Common myeloid progenitor, CD34-positive (primary cell): ENCODE measurements at regions not wholly inside any gene's neighbourhood (a gene's known extent, or its start where the extent isn't known, plus 50 kb on each side); places are given as distances from the start of the nearest gene placed in this dataset.

Source experiments
- CTCF ChIA-PET: fragments of 350-600 bp; sonication (Branson Sonifier 250); formaldehyde crosslinking; loops from one replicate; lab custom pipeline; 2021; ENCODE audit warnings: antibody characterized with exemption; lab: Charles Lee
- POLR2A ChIA-PET: fragments of 350-600 bp; sonication (Branson Sonifier 250); formaldehyde crosslinking; loops from one replicate; lab custom pipeline; 2021; ENCODE audit warnings: antibody characterized with exemption; lab: Charles Lee
- DNase-seq, 3 donors: peaks; one replicate each; pipeline versions ENCODE4 v3.0.0 to v3.0.0-alpha.2; 2013
- H3K27ac ChIP-seq, 2 experiments: 1 replicate in 1 of 2; 2 replicates in 1 of 2; pipeline ENCODE4 v1.7.0; 2013; ENCODE audit warnings: inconsistent platforms in 2 of 2, low read length in 2 of 2, mild to moderate bottlenecking in 2 of 2, low read depth in 1 of 2, moderate library complexity in 1 of 2; ENCODE audit not compliant: severe bottlenecking in 2 of 2, insufficient read depth in 1 of 2, poor library complexity in 1 of 2
- H3K27me3 ChIP-seq, 5 experiments: replicated peaks in 2 of 5; 1 replicate in 3 of 5; 2 replicates in 2 of 5; pipeline versions ENCODE4 v1.6.1 to v1.7.0; 2013; ENCODE audit warnings: low read length in 4 of 5, mild to moderate bottlenecking in 2 of 5, moderate library complexity in 2 of 5, inconsistent platforms in 1 of 5; ENCODE audit not compliant: insufficient read depth in 5 of 5, control insufficient read depth in 4 of 5
- H3K36me3 ChIP-seq, 4 experiments: 1 replicate in 2 of 4; 2 replicates in 2 of 4; pipeline versions ENCODE4 v1.6.1 to v1.7.0; 2013; ENCODE audit warnings: low read length in 3 of 4, control low read depth in 1 of 4, mild to moderate bottlenecking in 1 of 4; ENCODE audit not compliant: control insufficient read depth in 4 of 4, insufficient read depth in 4 of 4
- H3K4me1 ChIP-seq, 4 experiments: 1 replicate in 3 of 4; 2 replicates in 1 of 4; pipeline versions ENCODE4 v1.6.1 to v1.7.1; 2013; ENCODE audit warnings: low read length in 3 of 4, mild to moderate bottlenecking in 3 of 4, control low read depth in 1 of 4, inconsistent platforms in 1 of 4, moderate library complexity in 1 of 4; ENCODE audit not compliant: control insufficient read depth in 4 of 4, insufficient read depth in 4 of 4; ENCODE audit errors: control extremely low read depth in 1 of 4
- H3K4me3 ChIP-seq, 7 experiments: 1 replicate in 4 of 7; 2 replicates in 3 of 7; pipeline versions ENCODE4 v1.5.1 to v1.7.0; 2013; ENCODE audit warnings: mild to moderate bottlenecking in 7 of 7, low read length in 6 of 7, moderate library complexity in 6 of 7, inconsistent platforms in 2 of 7, low read depth in 2 of 7, control low read depth in 1 of 7; ENCODE audit not compliant: insufficient read depth in 4 of 7, control insufficient read depth in 1 of 7; ENCODE audit errors: extremely low read depth in 1 of 7
- H3K9me3 ChIP-seq, 5 experiments: 1 replicate in 4 of 5; 2 replicates in 1 of 5; pipeline versions ENCODE4 v1.6.1 to v1.7.1; 2013; ENCODE audit warnings: low read length in 4 of 5, mild to moderate bottlenecking in 2 of 5, inconsistent platforms in 1 of 5, low read depth in 1 of 5, moderate library complexity in 1 of 5; ENCODE audit not compliant: control insufficient read depth in 4 of 5, insufficient read depth in 2 of 5; ENCODE audit errors: control extremely low read depth in 1 of 5
- WGBS: methylation state at CpG from one replicate; pipeline ENCODE4 v1.1.5; 2013; ENCODE audit not compliant: insufficient coverage; 5-methylcytosine and 5-hydroxymethylcytosine counted together

DNA sequence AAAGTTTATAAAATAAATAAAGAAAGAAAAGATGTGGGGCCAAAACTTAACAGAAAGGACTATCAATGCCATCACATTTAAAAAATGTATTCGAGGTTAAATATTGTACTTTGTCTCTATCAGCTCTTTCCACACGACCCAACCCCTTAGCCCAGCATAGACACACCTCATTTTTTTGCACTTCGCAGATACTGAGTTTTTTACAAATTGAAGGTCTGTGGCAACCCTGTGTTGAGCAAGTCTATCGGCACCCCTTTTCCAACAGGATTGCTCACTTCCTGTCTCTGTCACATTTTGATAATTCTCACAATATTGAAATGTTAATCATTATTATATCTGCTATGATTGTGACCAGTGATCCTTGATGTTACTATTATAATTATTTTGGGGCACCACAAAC lies 151.6 kb upstream of the TBX20 start:
- no peaks in the 10 kb centered on the region for H3K4me1 ChIP-seq
- WGBS: 93% methylated on average over 3 of the region's 4 CpGs
- POLR2A ChIA-PET: no interaction called here

DNA sequence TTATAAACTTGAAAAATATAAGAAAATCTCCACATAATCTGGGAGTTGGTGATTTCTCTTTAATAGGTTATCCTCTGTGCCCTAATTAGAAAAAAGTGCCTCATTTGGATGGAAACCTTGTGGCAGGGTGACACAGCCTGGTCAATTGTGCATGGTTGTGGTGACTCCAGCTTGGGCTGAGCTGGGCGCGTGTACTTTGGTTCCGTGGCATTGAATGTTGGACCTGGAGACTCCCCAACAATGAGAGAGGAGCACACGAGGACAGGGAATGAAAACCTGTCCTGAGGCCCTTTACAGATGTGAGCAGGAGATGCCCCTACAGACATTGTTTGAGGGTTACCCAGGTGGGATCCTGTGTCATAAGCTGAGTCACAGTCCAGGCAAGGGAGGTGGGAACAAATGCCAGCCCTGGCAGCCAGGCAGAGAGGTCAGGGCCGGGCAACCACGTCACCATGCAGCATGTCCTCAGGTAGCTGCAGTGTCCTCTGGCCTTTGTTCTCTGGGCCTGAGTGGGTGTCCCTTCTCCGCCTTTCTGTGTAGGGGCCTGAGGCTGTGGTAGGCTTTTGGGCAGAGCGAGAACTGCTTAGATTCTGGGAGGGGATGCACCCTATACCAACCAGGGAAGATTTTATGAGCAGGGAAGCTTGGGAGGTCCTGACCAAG lies 147.4 kb upstream of the TBX20 start:
- POLR2A ChIA-PET: no interaction called here
- WGBS: 99% methylated on average over 7 of the region's 8 CpGs
- CTCF ChIA-PET: no interaction called here
- Histone ChIP-seq H3K9me3 (peaks cover 0 to 3% (median 0%) of the 10 kb centered on the region in 5 experiments), H3K27me3 (peaks cover 0 to 3% (median 0%) of the 10 kb centered on the region in 5 experiments), H3K36me3 (no peaks in the 10 kb centered on the region), H3K4me3 (no peak overlapping the region), H3K27ac (no peak overlapping the region), H3K4me1 (no peaks in the 10 kb centered on the region)
- no peak for DNase-seq

More for the DNA sequence above, 151.6 kb upstream of the TBX20 start:
- peaks cover 0 to 6% (median 2%) of the 10 kb centered on the region in 5 experiments for H3K27me3 ChIP-seq
- no peak for DNase-seq
- H3K36me3 ChIP-seq: no peaks in the 10 kb centered on the region
- H3K27ac ChIP-seq: no peak overlapping the region
- peaks cover 0 to 3% (median 0%) of the 10 kb centered on the region in 5 experiments for H3K9me3 ChIP-seq
- H3K4me3 ChIP-seq: no peak overlapping the region
- CTCF ChIA-PET: no interaction called here

DNA sequence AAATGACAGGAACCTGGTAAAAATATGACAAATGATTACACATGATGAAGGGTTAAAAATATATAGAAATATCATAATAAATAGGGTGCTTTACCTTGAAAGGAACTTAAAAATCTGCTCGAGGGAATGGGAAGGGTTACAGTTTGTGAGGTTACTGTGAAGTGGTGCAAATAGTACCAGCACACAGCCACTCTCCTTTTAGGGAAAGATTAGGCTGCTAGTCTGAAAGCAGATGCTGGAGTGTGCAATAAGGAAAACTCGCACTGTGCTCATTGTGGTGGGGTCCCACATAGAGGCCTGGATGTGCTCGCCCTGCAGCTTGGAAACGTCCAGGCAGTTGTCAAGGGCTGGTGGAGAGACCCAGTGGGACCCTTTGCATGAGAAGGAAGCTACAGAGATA lies 145.9 kb upstream of the TBX20 start:
- WGBS: 100% methylated on average over 4 of the region's 4 CpGs
- no peaks in the 10 kb centered on the region for H3K4me1 ChIP-seq
- no peaks in the 10 kb centered on the region for H3K36me3 ChIP-seq
- H3K4me3 ChIP-seq: no peak overlapping the region
- H3K9me3 ChIP-seq: peaks cover 0 to 3% (median 0%) of the 10 kb centered on the region in 5 experiments
- ChIA-PET POLR2A (no interaction called here), CTCF (no interaction called here)
- H3K27ac ChIP-seq: no peak overlapping the region
- H3K27me3 ChIP-seq: peaks cover 0 to 3% (median 0%) of the 10 kb centered on the region in 5 experiments
- no peak for DNase-seq

DNA sequence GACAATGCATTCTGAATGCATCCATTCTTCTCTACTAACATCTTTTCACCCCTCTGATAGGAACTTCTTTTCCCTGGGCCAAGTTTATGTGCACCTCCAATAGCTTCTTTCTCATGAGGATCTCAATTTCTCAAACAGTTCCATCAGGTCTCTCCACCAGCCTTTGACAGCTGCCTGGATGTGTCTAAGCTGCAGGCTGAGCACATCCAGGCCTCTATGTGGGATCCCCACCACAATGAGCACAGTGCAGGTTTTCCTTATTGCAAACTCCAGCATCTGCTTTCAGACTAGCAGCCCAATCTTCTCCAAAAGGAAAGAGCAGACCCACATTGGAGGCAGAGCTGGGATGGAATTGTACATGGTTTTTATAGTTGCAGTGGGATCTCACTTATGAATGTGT lies 145.3 kb upstream of the TBX20 start:
- peaks cover 0 to 3% (median 0%) of the 10 kb centered on the region in 5 experiments for H3K9me3 ChIP-seq
- ChIA-PET CTCF (no interaction called here), POLR2A (no interaction called here)
- DNase-seq: no peak
- H3K4me3 ChIP-seq: no peak overlapping the region
- H3K36me3 ChIP-seq: no peaks in the 10 kb centered on the region
- no peaks in the 10 kb centered on the region for H3K4me1 ChIP-seq
- H3K27me3 ChIP-seq: no peaks in the 10 kb centered on the region
- H3K27ac ChIP-seq: no peak overlapping the region

DNA sequence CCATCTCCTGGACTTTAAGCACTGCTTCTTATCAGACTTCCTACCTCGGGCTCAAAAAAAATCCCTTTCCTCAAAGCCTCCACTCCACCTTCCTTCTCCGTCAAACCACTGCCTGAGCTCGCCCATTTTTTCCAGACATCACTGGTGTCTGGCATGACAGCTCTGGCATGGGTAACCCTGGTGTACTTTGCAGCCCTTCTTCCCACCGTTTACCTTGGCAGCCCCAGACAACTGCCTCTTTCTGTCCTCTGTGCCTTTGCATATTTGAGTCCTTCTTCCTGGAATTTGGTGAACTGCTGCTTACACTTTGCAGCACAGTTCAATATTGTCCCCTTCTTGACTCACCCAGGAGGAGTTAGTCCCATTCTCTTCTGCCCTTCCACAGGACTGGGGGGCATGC lies 144.6 kb upstream of the TBX20 start:
- ChIA-PET POLR2A (no interaction called here), CTCF (no interaction called here)
- H3K4me1 ChIP-seq: no peaks in the 10 kb centered on the region
- H3K4me3 ChIP-seq: no peak overlapping the region
- no peak overlapping the region for H3K27ac ChIP-seq
- H3K36me3 ChIP-seq: no peaks in the 10 kb centered on the region
- 41% methylated on average over 2 of the region's 4 CpGs for WGBS
- H3K9me3 ChIP-seq: peaks cover 0 to under 1% (median 0%) of the 10 kb centered on the region in 5 experiments
- DNase-seq: no peak
- no peaks in the 10 kb centered on the region for H3K27me3 ChIP-seq

DNA sequence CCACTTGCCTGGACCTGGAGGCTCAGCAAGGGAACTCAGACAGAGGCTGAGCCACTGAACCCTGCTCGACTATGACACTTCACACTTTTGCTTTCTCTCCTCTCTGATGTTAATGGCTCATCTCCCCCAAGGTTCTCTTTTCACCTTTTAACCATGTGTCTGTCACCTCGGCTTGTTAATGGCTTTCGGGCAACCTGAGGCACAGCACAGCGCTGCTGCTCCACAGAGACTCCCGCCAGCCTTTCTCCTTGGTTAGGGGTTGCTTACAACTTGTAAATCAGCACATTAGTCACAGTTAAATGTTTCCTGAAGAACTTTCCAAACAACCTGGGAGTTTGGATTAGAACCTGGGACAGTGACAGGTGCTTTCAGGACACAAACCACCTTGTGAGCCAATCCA lies 136.2 kb upstream of the TBX20 start:
- H3K4me1 ChIP-seq: peaks cover 0 to 4% (median 1%) of the 10 kb centered on the region in 4 experiments
- DNase-seq: no peak
- H3K9me3 ChIP-seq: no peaks in the 10 kb centered on the region
- WGBS: 100% methylated on average over 1 of the region's 5 CpGs
- H3K36me3 ChIP-seq: no peaks in the 10 kb centered on the region
- H3K4me3 ChIP-seq: no peak overlapping the region
- H3K27ac ChIP-seq: no peak overlapping the region
- ChIA-PET POLR2A (no interaction called here), CTCF (no interaction called here)
- H3K27me3 ChIP-seq: peaks cover 0 to 3% (median 0%) of the 10 kb centered on the region in 5 experiments

DNA sequence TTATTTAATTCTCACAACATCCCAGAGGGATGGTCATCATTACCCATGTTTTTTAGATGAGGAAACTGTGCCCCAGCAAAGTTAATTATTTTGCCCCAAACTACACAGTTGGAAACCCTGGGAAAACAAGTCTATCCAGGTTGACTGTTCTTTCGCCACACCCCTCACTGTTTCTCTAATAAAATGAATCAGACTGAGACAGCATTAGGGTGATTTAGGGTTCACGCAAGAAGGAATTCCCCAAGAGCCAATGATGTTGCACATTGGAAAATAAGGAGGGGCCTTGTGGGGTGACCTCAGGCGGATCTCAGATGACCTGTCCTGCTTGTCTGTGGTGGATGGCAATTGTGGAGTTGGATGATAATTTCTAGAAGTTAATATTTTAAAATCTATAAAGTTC lies 135.7 kb upstream of the TBX20 start:
- CTCF ChIA-PET: no interaction called here
- POLR2A ChIA-PET: no interaction called here
- H3K27ac ChIP-seq: no peak overlapping the region
- H3K4me3 ChIP-seq: no peak overlapping the region
- H3K9me3 ChIP-seq: no peaks in the 10 kb centered on the region
- no peak for DNase-seq
- H3K27me3 ChIP-seq: peaks cover 0 to 3% (median 0%) of the 10 kb centered on the region in 5 experiments
- WGBS: 86% methylated on average over 2 of the region's 3 CpGs
- peaks cover 0 to 4% (median 1%) of the 10 kb centered on the region in 4 experiments for H3K4me1 ChIP-seq
- no peaks in the 10 kb centered on the region for H3K36me3 ChIP-seq
